Choroid plexus epithelial cell (primary cell): ENCODE measurements at regions not wholly inside any gene's neighbourhood (a gene's known extent, or its start where the extent isn't known, plus 50 kb on each side); places are given as distances from the start of the nearest gene placed in this dataset.

Experiments used
- DNase-seq: peaks from one replicate; pipeline ENCODE4 v3.0.0-alpha.2; 2010; ENCODE audit warnings: low read depth
- H3K4me3 ChIP-seq: 2 replicates; pipeline ENCODE4 v1.5.1; 2011; ENCODE audit warnings: low read depth, mild to moderate bottlenecking, control low read depth, low read length, moderate library complexity
- CTCF ChIP-seq: conservative IDR thresholded peaks from 2 replicates; pipeline ENCODE4 v1.5.1; 2011; ENCODE audit warnings: low read depth, mild to moderate bottlenecking, control low read depth, inconsistent platforms, low read length, moderate library complexity

DNA sequence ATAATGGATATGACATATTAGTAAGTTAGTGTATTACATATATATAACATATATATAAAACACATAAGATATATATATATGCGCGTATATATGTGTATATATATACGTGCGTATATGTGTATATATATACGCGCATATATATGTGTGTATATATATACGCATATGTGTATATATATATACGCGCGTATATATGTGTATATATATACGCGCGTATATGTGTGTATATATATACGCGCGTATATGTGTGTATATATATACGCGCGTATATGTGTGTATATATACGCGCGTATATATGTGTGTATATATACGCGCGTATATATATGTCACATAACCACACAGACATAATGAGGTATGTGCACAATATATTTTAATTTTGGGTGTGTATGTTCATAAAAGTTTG lies 327.8 kb downstream of the MEIS1 start:
- DNase-seq: no peak
- no peak for TF ChIP-seq CTCF
- no peak overlapping the region for H3K4me3 ChIP-seq

- DNase-seq: no peak
- H3K4me3 ChIP-seq: no peak overlapping the region
- no peak for TF ChIP-seq CTCF
These were observed 331.7 kb downstream of the MEIS1 start for GRCh38 chr2:66766582-66766981.

DNA sequence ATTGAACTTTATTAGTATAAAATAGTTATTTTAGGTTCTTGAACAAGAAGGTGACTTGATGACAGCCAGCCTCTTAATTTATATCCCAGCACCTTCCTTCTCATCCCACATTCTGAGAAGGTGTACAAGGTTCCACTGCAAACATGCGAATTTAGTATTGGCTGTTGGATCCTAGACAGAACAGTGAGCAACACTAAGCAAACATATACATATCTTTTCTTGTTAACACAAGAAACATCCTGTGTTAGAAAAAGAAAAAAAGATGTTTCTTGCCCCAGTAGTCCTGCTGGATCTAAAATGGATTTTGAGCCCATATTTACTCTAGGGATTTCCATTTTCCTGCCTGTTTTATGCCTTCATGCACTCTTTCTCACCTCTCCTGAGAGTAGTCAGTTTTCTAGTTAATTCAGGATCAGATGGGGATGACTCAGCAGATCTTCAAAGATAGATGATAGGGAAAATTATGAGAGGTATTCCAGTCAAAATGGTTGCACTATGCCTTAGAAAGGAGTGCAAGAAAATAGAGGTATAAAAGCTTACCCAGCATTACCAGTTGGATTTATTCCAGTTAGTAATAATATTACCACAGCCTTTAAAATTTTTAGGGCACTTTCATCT lies 336.5 kb downstream of the MEIS1 start:
- peak; percentile 33 for DNase-seq

GRCh38 chr2:66772618-66773017 lies 337.7 kb downstream of the MEIS1 start:
- peak; percentile 28 for TF ChIP-seq CTCF

More for the DNA sequence above, 336.5 kb downstream of the MEIS1 start:
- no peak for TF ChIP-seq CTCF
- H3K4me3 ChIP-seq: no peak overlapping the region

DNA sequence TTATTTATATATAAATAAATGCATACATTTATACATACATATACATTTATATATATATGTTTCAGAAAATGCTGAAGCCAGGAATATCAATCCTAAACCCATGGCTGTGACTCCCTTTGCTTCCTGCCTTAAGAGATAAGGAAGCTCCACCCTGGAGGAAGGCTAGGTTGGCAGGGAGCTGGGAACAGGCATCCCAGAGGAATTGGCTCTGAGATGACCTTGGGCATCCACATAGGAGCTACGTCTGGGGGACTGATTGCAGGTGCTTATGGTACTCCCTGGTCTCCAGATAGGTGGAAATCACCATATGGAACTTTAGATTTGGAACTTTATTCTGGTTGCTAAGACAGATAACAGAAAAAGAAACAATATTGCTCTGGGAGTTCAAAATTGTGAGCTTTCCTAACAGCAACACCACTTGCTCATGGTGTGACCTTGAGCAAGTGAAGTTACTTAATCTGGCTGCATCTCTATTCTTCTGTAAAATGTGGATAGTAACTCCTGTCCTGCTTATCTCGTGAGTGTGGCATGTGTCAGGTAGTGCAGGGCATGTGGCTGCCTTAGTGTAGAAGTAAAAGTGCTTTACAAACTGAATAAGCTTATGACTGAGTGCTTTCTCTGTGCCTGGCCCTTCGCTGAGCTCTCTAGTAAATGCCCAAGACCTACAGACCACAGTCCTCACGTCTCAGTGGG lies 341.0 kb downstream of the MEIS1 start:
- no peak for DNase-seq
- no peak for TF ChIP-seq CTCF

More at GRCh38 chr2:66772618-66773017, 337.7 kb downstream of the MEIS1 start:
- peak; percentile 15 for DNase-seq
- H3K4me3 ChIP-seq: no peak overlapping the region

GRCh38 chr2:66781804-66782203 lies 346.9 kb downstream of the MEIS1 start:
- TF ChIP-seq CTCF: no peak
- no peak for DNase-seq
- H3K4me3 ChIP-seq: no peak overlapping the region

More for the DNA sequence above, 341.0 kb downstream of the MEIS1 start:
- no peak overlapping the region for H3K4me3 ChIP-seq

DNA sequence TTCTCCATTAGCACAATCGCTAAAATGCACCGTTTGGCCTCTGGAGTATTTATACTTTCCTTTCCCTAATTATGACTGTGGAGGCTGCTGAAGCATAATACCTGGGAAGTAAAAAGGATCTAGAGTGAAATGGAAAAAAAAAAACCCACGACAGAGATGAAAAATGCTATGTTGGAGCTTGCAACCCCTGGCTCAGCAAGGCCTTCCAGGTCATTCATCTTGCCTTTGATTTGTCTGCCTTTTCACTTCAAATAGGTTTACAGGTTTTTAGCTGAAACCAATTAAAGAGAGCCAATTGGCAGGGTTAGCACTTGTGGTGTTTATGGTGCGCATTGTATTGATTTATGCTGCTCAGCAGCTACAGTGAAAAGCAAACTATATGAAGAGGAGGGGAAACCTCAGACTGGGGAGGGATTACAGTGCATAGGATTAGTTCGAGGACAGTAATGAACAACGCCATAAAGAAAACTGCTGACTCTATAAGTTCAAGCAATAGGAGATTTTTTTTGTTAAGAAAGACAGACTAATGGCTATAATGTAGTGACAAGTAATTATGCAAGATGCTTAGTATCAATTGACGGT lies 347.9 kb downstream of the MEIS1 start:
- DNase-seq: no peak
- TF ChIP-seq CTCF: no peak
- no peak overlapping the region for H3K4me3 ChIP-seq
